Type B pancreatic cell (in vitro differentiated cells): ENCODE measurements at regions not wholly inside any gene's neighbourhood (a gene's known extent, or its start where the extent isn't known, plus 50 kb on each side); places are given as distances from the start of the nearest gene placed in this dataset.

Experiments
- DNase-seq: peaks from one replicate; pipeline ENCODE4 v3.0.0; 2021; ENCODE audit warnings: mixed read lengths; ENCODE audit not compliant: unreplicated experiment; ENCODE audit errors: extremely low spot score
- H3K27ac Mint-ChIP-seq: 2 replicates; pipeline ENCODE4 v1.8.0; 2021; ENCODE audit warnings: mild to moderate bottlenecking, mixed read lengths
- H3K27me3 Mint-ChIP-seq: 2 replicates; pipeline ENCODE4 v1.8.0; 2021; ENCODE audit warnings: mixed read lengths
- H3K36me3 Mint-ChIP-seq: 2 replicates; pipeline ENCODE4 v1.8.0; 2021; ENCODE audit warnings: mixed read lengths
- H3K4me1 Mint-ChIP-seq: one replicate; pipeline ENCODE4 v1.8.0; 2021; ENCODE audit warnings: mixed read lengths; ENCODE audit not compliant: unreplicated experiment
- H3K4me3 Mint-ChIP-seq: 2 replicates; pipeline ENCODE4 v1.8.0; 2021; ENCODE audit warnings: mild to moderate bottlenecking, mixed read lengths
- H3K9me3 Mint-ChIP-seq: 2 replicates; pipeline ENCODE4 v1.8.0; 2021; ENCODE audit warnings: mixed read lengths
- TF ChIP-seq, protein P1 (sequence below): fragments of 200-600 bp; sonication (generic); conservative IDR thresholded peaks from 2 replicates; pipeline ENCODE4 v1.5.0; 2021; ENCODE audit warnings: antibody characterized with exemption, mild to moderate bottlenecking

- peaks cover 2% of the 10 kb centered on the region for H3K9me3 Mint-ChIP-seq
- no peak overlapping the region for H3K27ac Mint-ChIP-seq
- H3K4me3 Mint-ChIP-seq: no peak overlapping the region
- no peak for DNase-seq
- peaks cover under 1% of the 10 kb centered on the region for H3K4me1 Mint-ChIP-seq
- no peaks in the 10 kb centered on the region for H3K36me3 Mint-ChIP-seq
- no peaks in the 10 kb centered on the region for H3K27me3 Mint-ChIP-seq
- TF ChIP-seq, protein P1, sequence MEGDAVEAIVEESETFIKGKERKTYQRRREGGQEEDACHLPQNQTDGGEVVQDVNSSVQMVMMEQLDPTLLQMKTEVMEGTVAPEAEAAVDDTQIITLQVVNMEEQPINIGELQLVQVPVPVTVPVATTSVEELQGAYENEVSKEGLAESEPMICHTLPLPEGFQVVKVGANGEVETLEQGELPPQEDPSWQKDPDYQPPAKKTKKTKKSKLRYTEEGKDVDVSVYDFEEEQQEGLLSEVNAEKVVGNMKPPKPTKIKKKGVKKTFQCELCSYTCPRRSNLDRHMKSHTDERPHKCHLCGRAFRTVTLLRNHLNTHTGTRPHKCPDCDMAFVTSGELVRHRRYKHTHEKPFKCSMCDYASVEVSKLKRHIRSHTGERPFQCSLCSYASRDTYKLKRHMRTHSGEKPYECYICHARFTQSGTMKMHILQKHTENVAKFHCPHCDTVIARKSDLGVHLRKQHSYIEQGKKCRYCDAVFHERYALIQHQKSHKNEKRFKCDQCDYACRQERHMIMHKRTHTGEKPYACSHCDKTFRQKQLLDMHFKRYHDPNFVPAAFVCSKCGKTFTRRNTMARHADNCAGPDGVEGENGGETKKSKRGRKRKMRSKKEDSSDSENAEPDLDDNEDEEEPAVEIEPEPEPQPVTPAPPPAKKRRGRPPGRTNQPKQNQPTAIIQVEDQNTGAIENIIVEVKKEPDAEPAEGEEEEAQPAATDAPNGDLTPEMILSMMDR: no peak
Measured at GRCh38 chr17:54784305-54784704, 116.3 kb upstream of the TOM1L1 start.

DNA sequence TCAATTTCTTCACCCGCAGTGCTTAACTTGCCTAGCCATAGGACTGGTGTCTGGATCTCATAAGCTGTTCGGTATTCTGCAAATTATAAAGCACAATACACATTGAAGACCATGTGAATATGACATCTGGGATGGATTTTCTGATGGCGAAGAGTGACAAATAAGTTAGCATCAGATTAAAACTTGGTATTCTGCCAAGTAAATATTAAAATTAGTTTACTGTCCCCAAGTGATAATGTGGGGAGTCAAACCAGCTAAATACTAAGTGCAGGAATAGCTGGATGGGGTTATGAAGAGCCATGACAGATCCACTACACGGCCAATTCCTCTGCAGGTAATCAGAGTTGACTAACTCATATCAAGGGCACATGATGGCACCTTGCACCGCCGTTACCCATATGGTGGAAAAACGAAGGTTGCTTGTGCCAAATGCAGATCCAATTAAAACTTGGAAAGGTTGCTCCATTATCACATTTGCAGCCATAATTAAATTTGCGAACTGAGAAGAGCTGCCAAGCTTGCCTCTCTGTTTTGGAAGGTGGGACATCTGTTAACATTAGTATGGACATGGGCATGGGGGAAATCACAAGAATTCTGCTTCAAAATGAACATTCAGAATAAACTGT lies 114.9 kb upstream of the TOM1L1 start:
- Mint-ChIP-seq H3K27me3 (no peaks in the 10 kb centered on the region), H3K27ac (no peak overlapping the region), H3K36me3 (no peaks in the 10 kb centered on the region), H3K9me3 (no peaks in the 10 kb centered on the region), H3K4me3 (no peak overlapping the region), H3K4me1 (peaks cover 4% of the 10 kb centered on the region)
- TF ChIP-seq, protein P1: no peak
- no peak for DNase-seq

- H3K9me3 Mint-ChIP-seq: no peaks in the 10 kb centered on the region
- H3K4me1 Mint-ChIP-seq: peaks cover 4% of the 10 kb centered on the region
- H3K27ac Mint-ChIP-seq: no peak overlapping the region
- H3K36me3 Mint-ChIP-seq: no peaks in the 10 kb centered on the region
- no peak overlapping the region for H3K4me3 Mint-ChIP-seq
- DNase-seq: no peak
- peaks cover 5% of the 10 kb centered on the region for H3K27me3 Mint-ChIP-seq
- TF ChIP-seq, protein P1: no peak
Measured at GRCh38 chr17:54789101-54789880, 111.4 kb upstream of the TOM1L1 start.

GRCh38 chr17:54793271-54793670 lies 107.4 kb upstream of the TOM1L1 start:
- no peak overlapping the region for H3K27ac Mint-ChIP-seq
- no peak overlapping the region for H3K4me3 Mint-ChIP-seq
- peaks cover 4% of the 10 kb centered on the region for H3K4me1 Mint-ChIP-seq
- peaks cover 5% of the 10 kb centered on the region for H3K27me3 Mint-ChIP-seq
- no peak for DNase-seq
- no peaks in the 10 kb centered on the region for H3K9me3 Mint-ChIP-seq
- H3K36me3 Mint-ChIP-seq: no peaks in the 10 kb centered on the region
- TF ChIP-seq, protein P1: no peak

DNA sequence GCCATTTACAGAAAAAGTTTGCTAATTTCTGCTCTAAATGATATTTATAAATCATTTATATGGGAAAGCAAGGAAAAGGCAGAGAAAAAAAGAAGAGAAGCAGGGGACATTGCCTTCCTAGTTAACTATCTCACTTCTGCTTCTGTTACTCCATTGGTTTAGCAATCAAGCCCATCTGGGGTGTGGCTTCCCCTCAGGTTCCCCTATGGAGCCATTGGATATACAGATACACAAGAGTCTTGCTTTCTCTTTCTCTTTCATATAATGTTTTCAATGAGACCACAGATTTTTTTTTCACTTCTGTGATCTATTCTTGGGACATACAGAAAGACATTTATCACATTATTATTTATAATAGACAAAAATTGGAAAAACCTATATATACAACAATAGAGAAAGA lies 105.6 kb upstream of the TOM1L1 start:
- Mint-ChIP-seq H3K27me3 (peaks cover 5% of the 10 kb centered on the region), H3K4me1 (no peaks in the 10 kb centered on the region), H3K36me3 (no peaks in the 10 kb centered on the region), H3K27ac (no peak overlapping the region), H3K4me3 (no peak overlapping the region), H3K9me3 (no peaks in the 10 kb centered on the region)
- DNase-seq: no peak
- TF ChIP-seq, protein P1: no peak
